HFF-Myc (cell line): ENCODE measurements at regions not wholly inside any gene's neighbourhood (a gene's known extent, or its start where the extent isn't known, plus 50 kb on each side); places are given as distances from the start of the nearest gene placed in this dataset.

Source experiments
- DNase-seq: peaks from one replicate; pipeline ENCODE4 v3.0.0-alpha.2; 2011; ENCODE audit warnings: low read depth; ENCODE audit errors: extremely low read depth
- H3K4me3 ChIP-seq: replicated peaks from 2 replicates; pipeline ENCODE4 v1.5.1; 2011; ENCODE audit warnings: low read depth, mild to moderate bottlenecking, control low read depth, low read length
- TF ChIP-seq, protein P1 (sequence below): IDR thresholded peaks from 2 replicates; pipeline ENCODE4 v1.5.1; 2012; ENCODE audit warnings: mild to moderate bottlenecking, low read depth, low read length, control low read depth; ENCODE audit errors: missing control alignments

- DNase-seq = no peak
- TF ChIP-seq, protein P1, sequence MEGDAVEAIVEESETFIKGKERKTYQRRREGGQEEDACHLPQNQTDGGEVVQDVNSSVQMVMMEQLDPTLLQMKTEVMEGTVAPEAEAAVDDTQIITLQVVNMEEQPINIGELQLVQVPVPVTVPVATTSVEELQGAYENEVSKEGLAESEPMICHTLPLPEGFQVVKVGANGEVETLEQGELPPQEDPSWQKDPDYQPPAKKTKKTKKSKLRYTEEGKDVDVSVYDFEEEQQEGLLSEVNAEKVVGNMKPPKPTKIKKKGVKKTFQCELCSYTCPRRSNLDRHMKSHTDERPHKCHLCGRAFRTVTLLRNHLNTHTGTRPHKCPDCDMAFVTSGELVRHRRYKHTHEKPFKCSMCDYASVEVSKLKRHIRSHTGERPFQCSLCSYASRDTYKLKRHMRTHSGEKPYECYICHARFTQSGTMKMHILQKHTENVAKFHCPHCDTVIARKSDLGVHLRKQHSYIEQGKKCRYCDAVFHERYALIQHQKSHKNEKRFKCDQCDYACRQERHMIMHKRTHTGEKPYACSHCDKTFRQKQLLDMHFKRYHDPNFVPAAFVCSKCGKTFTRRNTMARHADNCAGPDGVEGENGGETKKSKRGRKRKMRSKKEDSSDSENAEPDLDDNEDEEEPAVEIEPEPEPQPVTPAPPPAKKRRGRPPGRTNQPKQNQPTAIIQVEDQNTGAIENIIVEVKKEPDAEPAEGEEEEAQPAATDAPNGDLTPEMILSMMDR = no peak
- H3K4me3 ChIP-seq = no peak overlapping the region
These were observed 78.9 kb upstream of the MAP1B start for GRCh38 chr5:72028382-72028781.

- H3K4me3 ChIP-seq = no peak overlapping the region
- TF ChIP-seq, protein P1 = no peak
- DNase-seq = no peak
These were observed 77.0 kb upstream of the MAP1B start for GRCh38 chr5:72030237-72030636.

DNA sequence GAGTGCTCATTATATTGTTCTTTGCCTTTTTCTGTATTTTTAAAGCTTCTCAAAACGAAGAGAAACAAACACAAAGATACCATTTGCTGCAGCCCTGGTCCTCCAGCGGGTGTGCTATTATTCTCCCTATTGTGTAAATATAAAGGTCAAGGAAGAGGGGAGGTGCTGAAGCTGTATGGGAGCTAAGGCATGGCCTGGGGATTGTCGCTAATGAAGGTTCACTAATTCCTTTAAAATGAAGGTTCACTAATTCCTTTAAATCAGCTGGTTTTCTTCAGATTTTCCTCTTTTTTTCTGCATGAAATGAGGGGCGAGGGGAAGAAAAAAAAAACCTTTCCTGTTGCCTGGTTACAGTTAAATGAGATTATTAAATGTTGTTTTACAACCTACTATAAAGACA lies 74.5 kb upstream of the MAP1B start:
- H3K4me3 ChIP-seq = no peak overlapping the region
- TF ChIP-seq, protein P1 = no peak
- DNase-seq = no peak

- TF ChIP-seq, protein P1 = no peak
- H3K4me3 ChIP-seq = no peak overlapping the region
- DNase-seq = no peak
These were observed 72.5 kb upstream of the MAP1B start for GRCh38 chr5:72034770-72035169.

- DNase-seq = no peak
- TF ChIP-seq, protein P1 = no peak
- no peak overlapping the region for H3K4me3 ChIP-seq
These were observed 71.4 kb upstream of the MAP1B start for GRCh38 chr5:72035831-72036230.

- TF ChIP-seq, protein P1 = no peak
- H3K4me3 ChIP-seq = no peak overlapping the region
- no peak for DNase-seq
These were observed 70.3 kb upstream of the MAP1B start for GRCh38 chr5:72036951-72037350.

- no peak overlapping the region for H3K4me3 ChIP-seq
- TF ChIP-seq, protein P1 = no peak
- DNase-seq = no peak
These were observed 66.8 kb upstream of the MAP1B start for GRCh38 chr5:72040513-72040912.
